Astrocyte (in vitro differentiated cells and primary cell): ENCODE measurements at regions not wholly inside any gene's neighbourhood (a gene's known extent, or its start where the extent isn't known, plus 50 kb on each side); places are given as distances from the start of the nearest gene placed in this dataset.

Experiments used
- DNase-seq: peaks from one replicate; pipeline ENCODE4 v3.0.0-alpha.2; 2010; ENCODE audit warnings: low read depth
- FAIRE-seq: peaks from 2 replicates; lab custom pipeline; 2011; peaks lifted over from hg19 to GRCh38; lab: Jason Lieb, UNC
- H2AFZ ChIP-seq: 2 replicates; pipeline ENCODE4 v1.6.0; 2012; ENCODE audit warnings: low read depth, low read length, inconsistent platforms
- H3K27ac ChIP-seq: 2 replicates; pipeline ENCODE4 v1.5.1; 2011; ENCODE audit warnings: low read depth, low read length, inconsistent platforms
- H3K27me3 ChIP-seq: 2 replicates; pipeline ENCODE4 v1.6.0; 2011; ENCODE audit warnings: low read length, inconsistent platforms; ENCODE audit not compliant: insufficient read depth
- H3K36me3 ChIP-seq: 2 replicates; pipeline ENCODE4 v1.5.1; 2011; ENCODE audit warnings: low read length, inconsistent platforms; ENCODE audit not compliant: insufficient read depth
- H3K4me1 ChIP-seq: 2 replicates; pipeline ENCODE4 v1.5.1; 2011; ENCODE audit warnings: low read length, inconsistent platforms; ENCODE audit not compliant: insufficient read depth
- H3K4me2 ChIP-seq: 2 replicates; pipeline ENCODE4 v1.6.0; 2012; ENCODE audit warnings: low read length, inconsistent platforms
- H3K4me3 ChIP-seq: 2 replicates; pipeline ENCODE4 v1.5.1; 2011; ENCODE audit warnings: low read depth, mild to moderate bottlenecking, low read length, inconsistent platforms; ENCODE audit not compliant: insufficient read depth
- H3K79me2 ChIP-seq: 2 replicates; pipeline ENCODE4 v1.6.0; 2012; ENCODE audit warnings: mild to moderate bottlenecking, low read length, inconsistent platforms; ENCODE audit not compliant: insufficient read depth
- H3K9ac ChIP-seq: 2 replicates; pipeline ENCODE4 v1.6.0; 2012; ENCODE audit warnings: mild to moderate bottlenecking, low read length, inconsistent platforms
- H3K9me3 ChIP-seq: 2 replicates; pipeline ENCODE4 v1.5.1; 2012; ENCODE audit warnings: low read depth, mild to moderate bottlenecking, low read length, inconsistent platforms; ENCODE audit not compliant: insufficient read depth
- H4K20me1 ChIP-seq: 2 replicates; pipeline ENCODE4 v1.6.0; 2012; ENCODE audit warnings: low read length, inconsistent platforms; ENCODE audit not compliant: insufficient read depth
- H3K27ac Mint-ChIP-seq: one replicate; pipeline ENCODE4 v1.8.0; 2021; ENCODE audit warnings: mild to moderate bottlenecking, mixed read lengths; ENCODE audit not compliant: unreplicated experiment
- H3K27me3 Mint-ChIP-seq: one replicate; pipeline ENCODE4 v1.8.0; 2021; ENCODE audit warnings: low read depth, mixed read lengths; ENCODE audit not compliant: unreplicated experiment
- H3K36me3 Mint-ChIP-seq: one replicate; pipeline ENCODE4 v1.8.0; 2021; ENCODE audit warnings: low read depth, mixed read lengths; ENCODE audit not compliant: unreplicated experiment
- H3K4me1 Mint-ChIP-seq: one replicate; pipeline ENCODE4 v1.8.0; 2021; ENCODE audit warnings: low read depth, mixed read lengths; ENCODE audit not compliant: unreplicated experiment
- H3K4me3 Mint-ChIP-seq: one replicate; pipeline ENCODE4 v1.8.0; 2021; ENCODE audit warnings: mild to moderate bottlenecking, moderate library complexity, mixed read lengths; ENCODE audit not compliant: unreplicated experiment
- H3K9me3 Mint-ChIP-seq: one replicate; pipeline ENCODE4 v1.8.0; 2021; ENCODE audit warnings: mild to moderate bottlenecking, mixed read lengths; ENCODE audit not compliant: unreplicated experiment
- CTCF ChIP-seq: IDR thresholded peaks from 2 replicates; pipeline ENCODE4 v1.5.1; 2011; ENCODE audit warnings: low read depth, mild to moderate bottlenecking, inconsistent platforms, low read length, moderate library complexity; ENCODE audit not compliant: insufficient read depth
- EZH2 ChIP-seq: IDR thresholded peaks from 2 replicates; pipeline ENCODE4 v1.6.1; 2012; ENCODE audit warnings: mild to moderate bottlenecking, low read length, inconsistent platforms; ENCODE audit not compliant: insufficient read depth

- no peak for TF ChIP-seq EZH2
- no peak for TF ChIP-seq CTCF
- Histone ChIP-seq H3K36me3 (no peaks in the 10 kb centered on the region), H3K4me3 (no peak overlapping the region), H3K27ac (no peak overlapping the region), H3K4me1 (no peaks in the 10 kb centered on the region), H3K9ac (no peak overlapping the region), H3K27me3 (no peaks in the 10 kb centered on the region), H4K20me1 (no peaks in the 10 kb centered on the region), H3K9me3 (no peaks in the 10 kb centered on the region), H2AFZ (no peak overlapping the region), H3K4me2 (no peak overlapping the region), H3K79me2 (no peaks in the 10 kb centered on the region)
- FAIRE-seq: no peak
- Mint-ChIP-seq H3K27ac (no peak overlapping the region), H3K27me3 (no peaks in the 10 kb centered on the region), H3K9me3 (peaks cover 2% of the 10 kb centered on the region), H3K36me3 (no peaks in the 10 kb centered on the region), H3K4me3 (no peak overlapping the region), H3K4me1 (no peaks in the 10 kb centered on the region)
- DNase-seq: no peak
Measured at GRCh38 chr3:82390868-82391267, 629.4 kb upstream of the GBE1 start.

DNA sequence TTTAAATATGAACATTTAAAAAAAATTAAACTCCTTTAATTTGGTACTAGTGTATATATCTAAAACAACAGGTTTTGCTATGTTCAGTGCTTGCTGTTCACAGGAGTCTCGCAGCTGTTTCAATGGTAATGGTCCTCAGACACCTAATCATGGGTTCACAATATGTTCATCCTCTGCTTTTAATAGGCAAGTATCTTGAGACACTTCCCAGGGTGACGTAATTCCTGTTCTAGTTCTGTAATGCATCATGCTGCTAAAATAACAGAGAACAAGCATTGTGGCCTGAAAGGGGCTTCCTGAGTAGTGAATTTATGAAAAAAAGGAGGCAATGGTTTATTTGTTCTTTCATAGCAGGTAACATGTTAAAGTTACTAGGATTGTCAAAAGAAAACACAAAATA is 625.2 kb upstream of the GBE1 start:
- no peak overlapping the region for H3K9ac ChIP-seq
- no peak for TF ChIP-seq CTCF
- TF ChIP-seq EZH2: no peak
- H4K20me1 ChIP-seq: no peaks in the 10 kb centered on the region
- H2AFZ ChIP-seq: no peak overlapping the region
- no peaks in the 10 kb centered on the region for H3K79me2 ChIP-seq
- Mint-ChIP-seq H3K27ac (no peak overlapping the region), H3K4me3 (no peak overlapping the region), H3K9me3 (no peaks in the 10 kb centered on the region), H3K36me3 (no peaks in the 10 kb centered on the region), H3K4me1 (no peaks in the 10 kb centered on the region), H3K27me3 (no peaks in the 10 kb centered on the region)
- H3K27ac ChIP-seq: no peak overlapping the region
- H3K9me3 ChIP-seq: no peaks in the 10 kb centered on the region
- DNase-seq: no peak
- H3K4me2 ChIP-seq: no peak overlapping the region
- no peak for FAIRE-seq
- H3K4me1 ChIP-seq: no peaks in the 10 kb centered on the region
- no peaks in the 10 kb centered on the region for H3K27me3 ChIP-seq
- no peaks in the 10 kb centered on the region for H3K36me3 ChIP-seq
- H3K4me3 ChIP-seq: no peak overlapping the region

- no peaks in the 10 kb centered on the region for H3K36me3 ChIP-seq
- H3K4me1 ChIP-seq: no peaks in the 10 kb centered on the region
- no peaks in the 10 kb centered on the region for H4K20me1 ChIP-seq
- no peak overlapping the region for H3K4me3 ChIP-seq
- no peak overlapping the region for H3K4me3 Mint-ChIP-seq
- H3K36me3 Mint-ChIP-seq: no peaks in the 10 kb centered on the region
- no peak overlapping the region for H3K4me2 ChIP-seq
- no peak overlapping the region for H3K27ac Mint-ChIP-seq
- H3K27ac ChIP-seq: no peak overlapping the region
- H3K79me2 ChIP-seq: no peaks in the 10 kb centered on the region
- no peak overlapping the region for H2AFZ ChIP-seq
- H3K27me3 ChIP-seq: no peaks in the 10 kb centered on the region
- H3K9me3 Mint-ChIP-seq: no peaks in the 10 kb centered on the region
- H3K27me3 Mint-ChIP-seq: no peaks in the 10 kb centered on the region
- TF ChIP-seq EZH2: no peak
- TF ChIP-seq CTCF: no peak
- DNase-seq: no peak
- no peaks in the 10 kb centered on the region for H3K9me3 ChIP-seq
- H3K4me1 Mint-ChIP-seq: no peaks in the 10 kb centered on the region
- no peak for FAIRE-seq
- H3K9ac ChIP-seq: no peak overlapping the region
Measured at GRCh38 chr3:82384181-82384580, 622.7 kb upstream of the GBE1 start.
